HepG2 (cell line): ENCODE measurements at regions not wholly inside any gene's neighbourhood (a gene's known extent, or its start where the extent isn't known, plus 50 kb on each side); places are given as distances from the start of the nearest gene placed in this dataset.

Source experiments
- CBFB ChIP-seq: sonication (generic); formaldehyde crosslinking; IDR thresholded peaks from 2 replicates; pipeline ENCODE4 v1.4.0; 2020; ENCODE audit warnings: missing genetic modification reagents
- DPF2 ChIP-seq: sonication (generic); formaldehyde crosslinking; IDR thresholded peaks from 2 replicates; pipeline ENCODE4 v1.4.0; 2020; ENCODE audit warnings: mild to moderate bottlenecking, low read depth, missing genetic modification reagents, borderline replicate concordance
- EZH2 ChIP-seq: conservative IDR thresholded peaks from 2 replicates; pipeline ENCODE4 v1.6.1; 2012; ENCODE audit warnings: mild to moderate bottlenecking, low read depth, low read length, moderate library complexity
- TBP ChIP-seq: sonication (generic); formaldehyde crosslinking; IDR thresholded peaks from 2 replicates; pipeline ENCODE4 v1.5.0; 2020; ENCODE audit warnings: missing genetic modification reagents
- ZNF670 ChIP-seq: sonication (generic); formaldehyde crosslinking; IDR thresholded peaks from 2 replicates; pipeline ENCODE4 v1.8.0; 2022; ENCODE audit warnings: mild to moderate bottlenecking, missing genetic modification reagents, borderline replicate concordance
- ZNF747 ChIP-seq: sonication (generic); formaldehyde crosslinking; IDR thresholded peaks from 2 replicates; pipeline ENCODE4 v1.8.1; 2023; ENCODE audit warnings: missing genetic modification reagents, mild to moderate bottlenecking, borderline replicate concordance
- TF ChIP-seq, protein P1 (sequence below): sonication (generic); formaldehyde crosslinking; IDR thresholded peaks from 2 replicates; pipeline ENCODE4 v1.5.1; 2020; ENCODE audit warnings: mild to moderate bottlenecking, missing genetic modification reagents, moderate library complexity

DNA sequence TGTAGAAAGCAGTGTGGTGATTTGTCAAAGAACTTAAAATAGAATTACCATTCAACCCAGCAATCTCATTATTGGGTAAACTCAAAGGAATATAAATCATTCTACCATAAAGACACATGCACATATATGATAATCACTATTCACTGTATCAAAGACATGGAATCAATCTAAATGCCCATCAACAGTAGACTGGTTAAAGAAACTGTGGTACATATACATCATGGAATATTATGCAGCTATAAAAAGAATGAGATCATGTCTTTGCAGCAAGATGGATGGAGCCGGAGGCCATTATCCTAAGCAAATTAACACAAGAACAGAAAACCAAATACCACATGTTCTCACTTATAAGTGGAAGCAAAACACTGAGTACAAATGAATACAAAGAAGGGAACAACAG, 281.5 kb upstream of the MAGI2 start:
- TF ChIP-seq, protein P1, sequence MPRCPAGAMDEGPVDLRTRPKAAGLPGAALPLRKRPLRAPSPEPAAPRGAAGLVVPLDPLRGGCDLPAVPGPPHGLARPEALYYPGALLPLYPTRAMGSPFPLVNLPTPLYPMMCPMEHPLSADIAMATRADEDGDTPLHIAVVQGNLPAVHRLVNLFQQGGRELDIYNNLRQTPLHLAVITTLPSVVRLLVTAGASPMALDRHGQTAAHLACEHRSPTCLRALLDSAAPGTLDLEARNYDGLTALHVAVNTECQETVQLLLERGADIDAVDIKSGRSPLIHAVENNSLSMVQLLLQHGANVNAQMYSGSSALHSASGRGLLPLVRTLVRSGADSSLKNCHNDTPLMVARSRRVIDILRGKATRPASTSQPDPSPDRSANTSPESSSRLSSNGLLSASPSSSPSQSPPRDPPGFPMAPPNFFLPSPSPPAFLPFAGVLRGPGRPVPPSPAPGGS (CRISPR knock-in tag), result no peak
- no peak for TF ChIP-seq ZNF670
- TF ChIP-seq ZNF747 (CRISPR knock-in tag), result no peak
- no peak for TF ChIP-seq TBP
- no peak for TF ChIP-seq DPF2 (CRISPR knock-in tag)
- no peak for TF ChIP-seq EZH2
- TF ChIP-seq CBFB (CRISPR knock-in tag), result no peak
